ENCODE measurements at regions not wholly inside any gene's neighbourhood (a gene's known extent, or its start where the extent isn't known, plus 50 kb on each side); places are given as distances from the start of the nearest gene placed in this dataset.
A peak's percentile ranks its signal among the peaks of the same experiment; 100 is the strongest.

GRCh38 chr6:167760979-167761793 lies 65.5 kb upstream of the AFDN start:
- intact Hi-C loops (cut with DNase I), result no loop called here

DNA sequence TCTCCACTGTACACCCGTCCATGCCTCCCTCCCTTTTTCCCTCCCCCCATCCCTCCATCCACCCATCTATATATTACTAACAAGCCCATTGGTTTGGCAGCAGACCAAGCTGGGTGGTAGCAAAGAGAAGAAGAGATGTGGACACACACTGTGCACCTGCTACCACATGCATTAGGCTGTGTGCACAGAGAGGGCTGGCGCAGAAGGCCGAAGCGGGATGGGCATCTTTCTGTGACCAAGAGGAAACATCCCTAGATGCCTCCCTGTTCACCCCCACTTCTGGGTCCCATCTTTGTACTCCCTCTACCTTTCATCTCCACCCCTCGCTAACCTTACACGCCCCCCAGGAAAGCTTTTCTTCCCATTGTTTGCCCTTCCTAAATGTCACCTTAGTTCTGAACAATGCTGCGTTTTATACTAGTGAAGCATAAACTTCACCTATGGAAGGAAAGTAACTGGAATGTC lies 64.9 kb upstream of the AFDN start:
- H3K9me3 ChIP-seq, result no peaks in the 10 kb centered on the region
- peaks cover 8% of the 10 kb centered on the region for H3K4me1 ChIP-seq
- intact Hi-C loops (cut with DNase I), result no loop called here
- ATAC-seq, result no peak
- no peak overlapping the region for H3K27ac ChIP-seq
- no peak for DNase-seq
- H3K36me3 ChIP-seq, result no peaks in the 10 kb centered on the region
- no peaks in the 10 kb centered on the region for H3K27me3 ChIP-seq
- TF ChIP-seq, protein P1, sequence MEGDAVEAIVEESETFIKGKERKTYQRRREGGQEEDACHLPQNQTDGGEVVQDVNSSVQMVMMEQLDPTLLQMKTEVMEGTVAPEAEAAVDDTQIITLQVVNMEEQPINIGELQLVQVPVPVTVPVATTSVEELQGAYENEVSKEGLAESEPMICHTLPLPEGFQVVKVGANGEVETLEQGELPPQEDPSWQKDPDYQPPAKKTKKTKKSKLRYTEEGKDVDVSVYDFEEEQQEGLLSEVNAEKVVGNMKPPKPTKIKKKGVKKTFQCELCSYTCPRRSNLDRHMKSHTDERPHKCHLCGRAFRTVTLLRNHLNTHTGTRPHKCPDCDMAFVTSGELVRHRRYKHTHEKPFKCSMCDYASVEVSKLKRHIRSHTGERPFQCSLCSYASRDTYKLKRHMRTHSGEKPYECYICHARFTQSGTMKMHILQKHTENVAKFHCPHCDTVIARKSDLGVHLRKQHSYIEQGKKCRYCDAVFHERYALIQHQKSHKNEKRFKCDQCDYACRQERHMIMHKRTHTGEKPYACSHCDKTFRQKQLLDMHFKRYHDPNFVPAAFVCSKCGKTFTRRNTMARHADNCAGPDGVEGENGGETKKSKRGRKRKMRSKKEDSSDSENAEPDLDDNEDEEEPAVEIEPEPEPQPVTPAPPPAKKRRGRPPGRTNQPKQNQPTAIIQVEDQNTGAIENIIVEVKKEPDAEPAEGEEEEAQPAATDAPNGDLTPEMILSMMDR (IDR thresholded peaks at IDR 0.05), result no peak
- H3K4me3 ChIP-seq, result no peak overlapping the region

More at GRCh38 chr6:167760979-167761793, 65.5 kb upstream of the AFDN start:
- Histone ChIP-seq H3K36me3 (no peaks in the 10 kb centered on the region), H3K4me3 (no peak overlapping the region), H3K27ac (no peak overlapping the region), H3K27me3 (no peaks in the 10 kb centered on the region), H3K4me1 (peaks cover 8% of the 10 kb centered on the region), H3K9me3 (no peaks in the 10 kb centered on the region)
- peak; percentile 73 for DNase-seq
- peak; percentile 86 for ATAC-seq
- TF ChIP-seq, protein P1 (IDR thresholded peaks at IDR 0.05), result no peak

GRCh38 chr6:167762259-167762962 lies 64.3 kb upstream of the AFDN start:
- Histone ChIP-seq H3K27ac (no peak overlapping the region), H3K27me3 (no peaks in the 10 kb centered on the region)

GRCh38 chr6:167763056-167763944 lies 63.4 kb upstream of the AFDN start:
- ATAC-seq, result no peak

More at GRCh38 chr6:167762259-167762962, 64.3 kb upstream of the AFDN start:
- no peak for DNase-seq
- H3K4me1 ChIP-seq, result peaks cover 8% of the 10 kb centered on the region
- H3K9me3 ChIP-seq, result no peaks in the 10 kb centered on the region
- no peaks in the 10 kb centered on the region for H3K36me3 ChIP-seq
- TF ChIP-seq, protein P1 (IDR thresholded peaks at IDR 0.05), result no peak
- no peak for ATAC-seq
- no peak overlapping the region for H3K4me3 ChIP-seq
- intact Hi-C loops (cut with DNase I), result no loop called here

DNA sequence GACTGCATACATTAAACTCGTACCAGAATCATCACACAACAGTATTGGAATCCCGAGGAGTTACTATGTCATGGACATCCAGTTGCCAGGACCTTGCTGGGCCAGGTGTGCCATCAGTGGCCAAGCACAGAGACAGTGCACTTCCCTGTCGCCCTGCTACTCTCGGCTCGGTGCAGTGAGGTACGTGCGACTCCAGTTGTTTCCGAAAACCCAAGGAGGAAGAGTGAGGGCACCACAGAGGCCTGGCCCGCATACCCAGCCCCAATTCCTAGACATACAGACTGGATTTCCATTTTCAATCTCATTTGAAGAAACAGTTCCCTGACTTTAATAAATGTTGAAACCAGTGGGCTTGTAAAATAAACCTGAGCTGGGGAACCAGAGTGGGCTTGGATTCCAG lies 62.5 kb upstream of the AFDN start:
- Histone ChIP-seq H3K27me3 (no peaks in the 10 kb centered on the region), H3K36me3 (no peaks in the 10 kb centered on the region), H3K9me3 (no peaks in the 10 kb centered on the region), H3K4me3 (no peak overlapping the region), H3K4me1 (peaks cover 8% of the 10 kb centered on the region), H3K27ac (no peak overlapping the region)
- TF ChIP-seq, protein P1 (IDR thresholded peaks at IDR 0.05), result no peak
- intact Hi-C loops (cut with DNase I), result no loop called here
- ATAC-seq (no peak), DNase-seq (no peak)

More at GRCh38 chr6:167763056-167763944, 63.4 kb upstream of the AFDN start:
- Histone ChIP-seq H3K9me3 (no peaks in the 10 kb centered on the region), H3K36me3 (no peaks in the 10 kb centered on the region), H3K4me3 (no peak overlapping the region), H3K27me3 (no peaks in the 10 kb centered on the region), H3K27ac (no peak overlapping the region), H3K4me1 (peaks cover 8% of the 10 kb centered on the region)
- TF ChIP-seq, protein P1 (IDR thresholded peaks at IDR 0.05), result no peak
- intact Hi-C loops (cut with DNase I), result no loop called here
- DNase-seq, result peak; percentile 29

Data from upper lobe of right lung (tissue), 1 donor.